Spleen (tissue), 7 donors: ENCODE measurements at regions not wholly inside any gene's neighbourhood (a gene's known extent, or its start where the extent isn't known, plus 50 kb on each side); places are given as distances from the start of the nearest gene placed in this dataset.

Source experiments
- CTCF ChIP-seq, 11 experiments: fragments of 200-600 bp in 7 of 11; fragments of 450-650 bp in 4 of 11; sonication (generic) in 4 of 11; IDR thresholded peaks in 8 of 11; conservative IDR thresholded peaks in 3 of 11; 1 replicate in 7 of 11; 2 replicates in 4 of 11; pipeline versions ENCODE4 v1.4.0 to v1.8.0; 2016 to 2021; ENCODE audit warnings: antibody characterized with exemption in 11 of 11, inconsistent platforms in 4 of 11, mild to moderate bottlenecking in 1 of 11
- POLR2AphosphoS5 ChIP-seq, 3 donors: sonication (generic); formaldehyde crosslinking; IDR thresholded peaks; one replicate each; pipeline ENCODE4 v1.5.1; 2017; ENCODE audit warnings: antibody characterized with exemption in 3 of 3
- donor health status: DM: no; HTN: no; CAD: no; lungs with moderate emphysema.
- donor health status: DM: no; HTN: no; CAD: no.
- donor health status: DM: no; HTN: no; CAD: no.

GRCh38 chr2:21640046-21640445, 516.3 kb downstream of the TDRD15 start:
- no peak for TF ChIP-seq CTCF (IDR thresholded peaks at IDR 0.05 in 8 of 11, conservative IDR thresholded peaks at IDR 0.05 in 3 of 11)
- TF ChIP-seq POLR2AphosphoS5 (IDR thresholded peaks at IDR 0.05): no peak
